GM23338 (cell line): ENCODE measurements at regions not wholly inside any gene's neighbourhood (a gene's known extent, or its start where the extent isn't known, plus 50 kb on each side); places are given as distances from the start of the nearest gene placed in this dataset.

Experiments
- ATAC-seq: fragments of 200-7000 bp; cut with Tn5 transposase; 3 replicates; pipeline ENCODE4 v1.9.1; 2020
- DNase-seq: peaks from one replicate; pipeline ENCODE4 v3.0.0-alpha.2; 2015; ENCODE audit warnings: low spot score
- H2AFZ ChIP-seq: fragments of 200-600 bp; sonication (generic); 2 replicates; pipeline ENCODE4 v1.8.0; 2016; ENCODE audit warnings: antibody characterized with exemption, mild to moderate bottlenecking, moderate library complexity
- H3F3A ChIP-seq: fragments of 200-600 bp; sonication (generic); replicated peaks from 2 replicates; pipeline ENCODE4 v1.8.0; 2017; ENCODE audit warnings: antibody characterized with exemption, mixed run types, low read depth
- H3K27ac ChIP-seq: fragments of 200-600 bp; sonication (generic); 2 replicates; pipeline ENCODE4 v1.6.1; 2016; ENCODE audit warnings: low read depth
- H3K27me3 ChIP-seq: fragments of 200-600 bp; sonication (generic); 2 replicates; pipeline ENCODE4 v1.8.0; 2016; ENCODE audit warnings: mild to moderate bottlenecking, mixed run types, moderate library complexity; ENCODE audit not compliant: insufficient read depth
- H3K36me3 ChIP-seq: fragments of 200-600 bp; sonication (generic); 2 replicates; pipeline ENCODE4 v1.8.0; 2016; ENCODE audit warnings: mild to moderate bottlenecking; ENCODE audit not compliant: insufficient read depth
- H3K4me1 ChIP-seq: fragments of 200-600 bp; sonication (generic); 2 replicates; pipeline ENCODE4 v1.8.0; 2016; ENCODE audit warnings: mild to moderate bottlenecking, moderate library complexity; ENCODE audit not compliant: insufficient read depth
- H3K4me2 ChIP-seq: fragments of 200-600 bp; sonication (generic); 2 replicates; pipeline ENCODE4 v1.7.1; 2017; ENCODE audit warnings: mixed run types
- H3K4me3 ChIP-seq: fragments of 200-600 bp; sonication (generic); 2 replicates; pipeline ENCODE4 v1.6.1; 2016; ENCODE audit warnings: mixed run types
- H3K79me2 ChIP-seq: fragments of 200-600 bp; sonication (generic); replicated peaks from 2 replicates; pipeline ENCODE4 v1.8.0; 2017; ENCODE audit warnings: mild to moderate bottlenecking; ENCODE audit not compliant: insufficient read depth
- H3K9me2 ChIP-seq: fragments of 200-600 bp; sonication (generic); 2 replicates; pipeline ENCODE4 v1.8.0; 2017; ENCODE audit not compliant: insufficient read depth
- H4K20me1 ChIP-seq: fragments of 200-600 bp; sonication (generic); replicated peaks from 2 replicates; pipeline ENCODE4 v1.8.0; 2017; ENCODE audit warnings: mild to moderate bottlenecking; ENCODE audit not compliant: insufficient read depth
- H3K27ac Mint-ChIP-seq: 2 replicates; pipeline ENCODE4 v1.8.0; 2020; ENCODE audit warnings: inconsistent platforms, mild to moderate bottlenecking, moderate library complexity, mixed read lengths
- H3K27me3 Mint-ChIP-seq: 3 replicates; pipeline ENCODE4 v1.8.0; 2022; ENCODE audit warnings: low read depth, mild to moderate bottlenecking, moderate library complexity, mixed read lengths, inconsistent platforms; ENCODE audit not compliant: insufficient read depth, poor library complexity
- H3K36me3 Mint-ChIP-seq: 3 replicates; pipeline ENCODE4 v1.8.0; 2021; ENCODE audit warnings: low read depth, mild to moderate bottlenecking, inconsistent platforms, moderate library complexity, mixed read lengths
- H3K4me1 Mint-ChIP-seq: 3 replicates; pipeline ENCODE4 v1.8.0; 2020; ENCODE audit warnings: mild to moderate bottlenecking, inconsistent platforms, mixed read lengths
- H3K4me3 Mint-ChIP-seq: 3 replicates; pipeline ENCODE4 v1.8.0; 2021; ENCODE audit warnings: moderate library complexity, mild to moderate bottlenecking, inconsistent platforms, mixed read lengths
- H3K9me3 Mint-ChIP-seq: 3 replicates; pipeline ENCODE4 v1.8.0; 2020; ENCODE audit warnings: moderate library complexity, mild to moderate bottlenecking, inconsistent platforms, mixed read lengths
- CREB1 ChIP-seq: fragments of 250-450 bp; sonication (Bioruptor Pico); IDR thresholded peaks from 2 replicates; pipeline ENCODE4 v1.5.0; 2020; ENCODE audit warnings: low read depth, mild to moderate bottlenecking, moderate library complexity
- EZH2 ChIP-seq: fragments of 200-600 bp; sonication (generic); IDR thresholded peaks from one replicate; pipeline ENCODE4 v1.8.0; 2017; ENCODE audit warnings: antibody characterized with exemption, mild to moderate bottlenecking, low read depth; ENCODE audit not compliant: unreplicated experiment
- EZH2phosphoT487 ChIP-seq: fragments of 200-600 bp; sonication (generic); IDR thresholded peaks from one replicate; pipeline ENCODE4 v1.8.1; 2018; ENCODE audit warnings: antibody characterized with exemption; ENCODE audit not compliant: unreplicated experiment
- JUNB ChIP-seq: IDR thresholded peaks from one replicate; pipeline ENCODE4 v1.6.1; 2016; ENCODE audit warnings: antibody characterized with exemption; ENCODE audit not compliant: unreplicated experiment
- NANOG ChIP-seq: IDR thresholded peaks from 2 replicates; pipeline ENCODE4 v1.6.1; 2016; ENCODE audit warnings: antibody characterized with exemption, borderline replicate concordance
- POLR2AphosphoS5 ChIP-seq: IDR thresholded peaks from 2 replicates; pipeline ENCODE4 v1.6.1; 2016; ENCODE audit warnings: antibody characterized with exemption, low read depth
- ZNF114 ChIP-seq: fragments of 250-450 bp; sonication (Bioruptor Pico); IDR thresholded peaks from 2 replicates; pipeline ENCODE4 v1.5.0; 2020; ENCODE audit warnings: mild to moderate bottlenecking, moderate library complexity
- ZNF331 ChIP-seq: fragments of 250-450 bp; sonication (Bioruptor Pico); IDR thresholded peaks from 2 replicates; pipeline ENCODE4 v1.5.0; 2020; ENCODE audit warnings: low read depth, mild to moderate bottlenecking, moderate library complexity
- TF ChIP-seq, protein P1 (sequence below): fragments of 250-450 bp; sonication (Bioruptor Pico); IDR thresholded peaks from 2 replicates; pipeline ENCODE4 v1.5.0; 2020; ENCODE audit warnings: mild to moderate bottlenecking, moderate library complexity
- TF ChIP-seq, protein P2 (sequence below): IDR thresholded peaks from one replicate; pipeline ENCODE4 v1.6.1; 2018; ENCODE audit warnings: antibody characterized with exemption; ENCODE audit not compliant: unreplicated experiment
- TF ChIP-seq, protein P3 (sequence below): IDR thresholded peaks from 2 replicates; pipeline ENCODE4 v1.6.1; 2016; ENCODE audit warnings: antibody characterized with exemption
- TF ChIP-seq, protein P4 (sequence below), 2 experiments: fragments of 200-600 bp in 1 of 2; sonication (generic) in 1 of 2; conservative IDR thresholded peaks; 2 replicates each; pipeline versions ENCODE4 v1.5.1 to v1.6.1; 2016 to 2017; ENCODE audit warnings: antibody characterized with exemption in 2 of 2, low read depth in 2 of 2, mild to moderate bottlenecking in 2 of 2, moderate library complexity in 1 of 2

DNA sequence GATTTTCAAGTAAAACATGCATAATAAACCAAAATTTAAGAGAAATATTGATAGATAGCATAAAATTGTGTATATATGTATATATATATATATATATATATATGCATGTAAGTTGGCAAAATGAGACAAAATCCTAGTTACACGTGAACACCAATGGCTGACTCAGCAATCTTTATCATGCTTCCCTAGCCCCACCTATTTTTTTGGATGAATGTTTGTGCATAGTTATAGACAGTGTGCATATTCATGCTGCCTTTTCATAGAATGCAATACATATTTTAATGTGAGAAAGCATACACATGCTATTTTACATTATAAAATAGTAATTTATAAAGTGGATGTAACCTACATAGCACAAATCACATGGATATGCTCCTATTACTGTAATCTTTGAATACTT, 230.3 kb downstream of the SH2D4B start:
- Histone ChIP-seq H3F3A (no peaks in the 10 kb centered on the region), H3K27me3 (no peaks in the 10 kb centered on the region), H3K4me1 (peaks cover 7% of the 10 kb centered on the region), H4K20me1 (no peaks in the 10 kb centered on the region), H3K27ac (no peak overlapping the region), H3K4me3 (no peak overlapping the region), H3K36me3 (no peaks in the 10 kb centered on the region), H3K79me2 (no peaks in the 10 kb centered on the region), H2AFZ (no peak overlapping the region), H3K9me2 (peaks cover 5% of the 10 kb centered on the region; the same call in 1 of the 2 replicates), H3K4me2 (no peak overlapping the region)
- H3K36me3 Mint-ChIP-seq = no peaks in the 10 kb centered on the region
- H3K4me3 Mint-ChIP-seq = no peak overlapping the region
- H3K4me1 Mint-ChIP-seq = peaks cover 15% of the 10 kb centered on the region
- DNase-seq (no peak), ATAC-seq (no peak)
- peaks cover 2% of the 10 kb centered on the region for H3K27me3 Mint-ChIP-seq
- H3K27ac Mint-ChIP-seq = no peak overlapping the region
- TF ChIP-seq CREB1 (CRISPR knock-in tag) = no peak
- TF ChIP-seq, protein P1, sequence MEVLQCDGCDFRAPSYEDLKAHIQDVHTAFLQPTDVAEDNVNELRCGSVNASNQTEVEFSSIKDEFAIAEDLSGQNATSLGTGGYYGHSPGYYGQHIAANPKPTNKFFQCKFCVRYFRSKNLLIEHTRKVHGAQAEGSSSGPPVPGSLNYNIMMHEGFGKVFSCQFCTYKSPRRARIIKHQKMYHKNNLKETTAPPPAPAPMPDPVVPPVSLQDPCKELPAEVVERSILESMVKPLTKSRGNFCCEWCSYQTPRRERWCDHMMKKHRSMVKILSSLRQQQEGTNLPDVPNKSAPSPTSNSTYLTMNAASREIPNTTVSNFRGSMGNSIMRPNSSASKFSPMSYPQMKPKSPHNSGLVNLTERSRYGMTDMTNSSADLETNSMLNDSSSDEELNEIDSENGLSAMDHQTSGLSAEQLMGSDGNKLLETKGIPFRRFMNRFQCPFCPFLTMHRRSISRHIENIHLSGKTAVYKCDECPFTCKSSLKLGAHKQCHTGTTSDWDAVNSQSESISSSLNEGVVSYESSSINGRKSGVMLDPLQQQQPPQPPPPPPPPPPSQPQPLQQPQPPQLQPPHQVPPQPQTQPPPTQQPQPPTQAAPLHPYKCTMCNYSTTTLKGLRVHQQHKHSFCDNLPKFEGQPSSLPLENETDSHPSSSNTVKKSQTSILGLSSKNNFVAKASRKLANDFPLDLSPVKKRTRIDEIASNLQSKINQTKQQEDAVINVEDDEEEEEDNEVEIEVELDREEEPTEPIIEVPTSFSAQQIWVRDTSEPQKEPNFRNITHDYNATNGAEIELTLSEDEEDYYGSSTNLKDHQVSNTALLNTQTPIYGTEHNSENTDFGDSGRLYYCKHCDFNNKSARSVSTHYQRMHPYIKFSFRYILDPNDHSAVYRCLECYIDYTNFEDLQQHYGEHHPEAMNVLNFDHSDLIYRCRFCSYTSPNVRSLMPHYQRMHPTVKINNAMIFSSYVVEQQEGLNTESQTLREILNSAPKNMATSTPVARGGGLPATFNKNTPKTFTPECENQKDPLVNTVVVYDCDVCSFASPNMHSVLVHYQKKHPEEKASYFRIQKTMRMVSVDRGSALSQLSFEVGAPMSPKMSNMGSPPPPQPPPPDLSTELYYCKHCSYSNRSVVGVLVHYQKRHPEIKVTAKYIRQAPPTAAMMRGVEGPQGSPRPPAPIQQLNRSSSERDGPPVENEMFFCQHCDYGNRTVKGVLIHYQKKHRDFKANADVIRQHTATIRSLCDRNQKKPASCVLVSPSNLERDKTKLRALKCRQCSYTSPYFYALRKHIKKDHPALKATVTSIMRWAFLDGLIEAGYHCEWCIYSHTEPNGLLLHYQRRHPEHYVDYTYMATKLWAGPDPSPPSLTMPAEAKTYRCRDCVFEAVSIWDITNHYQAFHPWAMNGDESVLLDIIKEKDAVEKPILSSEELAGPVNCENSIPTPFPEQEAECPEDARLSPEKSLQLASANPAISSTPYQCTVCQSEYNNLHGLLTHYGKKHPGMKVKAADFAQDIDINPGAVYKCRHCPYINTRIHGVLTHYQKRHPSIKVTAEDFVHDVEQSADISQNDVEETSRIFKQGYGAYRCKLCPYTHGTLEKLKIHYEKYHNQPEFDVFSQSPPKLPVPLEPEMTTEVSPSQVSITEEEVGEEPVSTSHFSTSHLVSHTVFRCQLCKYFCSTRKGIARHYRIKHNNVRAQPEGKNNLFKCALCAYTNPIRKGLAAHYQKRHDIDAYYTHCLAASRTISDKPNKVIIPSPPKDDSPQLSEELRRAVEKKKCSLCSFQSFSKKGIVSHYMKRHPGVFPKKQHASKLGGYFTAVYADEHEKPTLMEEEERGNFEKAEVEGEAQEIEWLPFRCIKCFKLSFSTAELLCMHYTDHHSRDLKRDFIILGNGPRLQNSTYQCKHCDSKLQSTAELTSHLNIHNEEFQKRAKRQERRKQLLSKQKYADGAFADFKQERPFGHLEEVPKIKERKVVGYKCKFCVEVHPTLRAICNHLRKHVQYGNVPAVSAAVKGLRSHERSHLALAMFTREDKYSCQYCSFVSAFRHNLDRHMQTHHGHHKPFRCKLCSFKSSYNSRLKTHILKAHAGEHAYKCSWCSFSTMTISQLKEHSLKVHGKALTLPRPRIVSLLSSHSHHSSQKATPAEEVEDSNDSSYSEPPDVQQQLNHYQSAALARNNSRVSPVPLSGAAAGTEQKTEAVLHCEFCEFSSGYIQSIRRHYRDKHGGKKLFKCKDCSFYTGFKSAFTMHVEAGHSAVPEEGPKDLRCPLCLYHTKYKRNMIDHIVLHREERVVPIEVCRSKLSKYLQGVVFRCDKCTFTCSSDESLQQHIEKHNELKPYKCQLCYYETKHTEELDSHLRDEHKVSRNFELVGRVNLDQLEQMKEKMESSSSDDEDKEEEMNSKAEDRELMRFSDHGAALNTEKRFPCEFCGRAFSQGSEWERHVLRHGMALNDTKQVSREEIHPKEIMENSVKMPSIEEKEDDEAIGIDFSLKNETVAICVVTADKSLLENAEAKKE = no peak
- TF ChIP-seq POLR2AphosphoS5 = no peak
- TF ChIP-seq EZH2phosphoT487 = no peak
- TF ChIP-seq, protein P2, sequence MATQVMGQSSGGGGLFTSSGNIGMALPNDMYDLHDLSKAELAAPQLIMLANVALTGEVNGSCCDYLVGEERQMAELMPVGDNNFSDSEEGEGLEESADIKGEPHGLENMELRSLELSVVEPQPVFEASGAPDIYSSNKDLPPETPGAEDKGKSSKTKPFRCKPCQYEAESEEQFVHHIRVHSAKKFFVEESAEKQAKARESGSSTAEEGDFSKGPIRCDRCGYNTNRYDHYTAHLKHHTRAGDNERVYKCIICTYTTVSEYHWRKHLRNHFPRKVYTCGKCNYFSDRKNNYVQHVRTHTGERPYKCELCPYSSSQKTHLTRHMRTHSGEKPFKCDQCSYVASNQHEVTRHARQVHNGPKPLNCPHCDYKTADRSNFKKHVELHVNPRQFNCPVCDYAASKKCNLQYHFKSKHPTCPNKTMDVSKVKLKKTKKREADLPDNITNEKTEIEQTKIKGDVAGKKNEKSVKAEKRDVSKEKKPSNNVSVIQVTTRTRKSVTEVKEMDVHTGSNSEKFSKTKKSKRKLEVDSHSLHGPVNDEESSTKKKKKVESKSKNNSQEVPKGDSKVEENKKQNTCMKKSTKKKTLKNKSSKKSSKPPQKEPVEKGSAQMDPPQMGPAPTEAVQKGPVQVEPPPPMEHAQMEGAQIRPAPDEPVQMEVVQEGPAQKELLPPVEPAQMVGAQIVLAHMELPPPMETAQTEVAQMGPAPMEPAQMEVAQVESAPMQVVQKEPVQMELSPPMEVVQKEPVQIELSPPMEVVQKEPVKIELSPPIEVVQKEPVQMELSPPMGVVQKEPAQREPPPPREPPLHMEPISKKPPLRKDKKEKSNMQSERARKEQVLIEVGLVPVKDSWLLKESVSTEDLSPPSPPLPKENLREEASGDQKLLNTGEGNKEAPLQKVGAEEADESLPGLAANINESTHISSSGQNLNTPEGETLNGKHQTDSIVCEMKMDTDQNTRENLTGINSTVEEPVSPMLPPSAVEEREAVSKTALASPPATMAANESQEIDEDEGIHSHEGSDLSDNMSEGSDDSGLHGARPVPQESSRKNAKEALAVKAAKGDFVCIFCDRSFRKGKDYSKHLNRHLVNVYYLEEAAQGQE = no peak
- no peak for TF ChIP-seq ZNF331 (CRISPR knock-in tag)
- TF ChIP-seq, protein P3, sequence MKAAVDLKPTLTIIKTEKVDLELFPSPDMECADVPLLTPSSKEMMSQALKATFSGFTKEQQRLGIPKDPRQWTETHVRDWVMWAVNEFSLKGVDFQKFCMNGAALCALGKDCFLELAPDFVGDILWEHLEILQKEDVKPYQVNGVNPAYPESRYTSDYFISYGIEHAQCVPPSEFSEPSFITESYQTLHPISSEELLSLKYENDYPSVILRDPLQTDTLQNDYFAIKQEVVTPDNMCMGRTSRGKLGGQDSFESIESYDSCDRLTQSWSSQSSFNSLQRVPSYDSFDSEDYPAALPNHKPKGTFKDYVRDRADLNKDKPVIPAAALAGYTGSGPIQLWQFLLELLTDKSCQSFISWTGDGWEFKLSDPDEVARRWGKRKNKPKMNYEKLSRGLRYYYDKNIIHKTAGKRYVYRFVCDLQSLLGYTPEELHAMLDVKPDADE = no peak
- TF ChIP-seq, protein P4, sequence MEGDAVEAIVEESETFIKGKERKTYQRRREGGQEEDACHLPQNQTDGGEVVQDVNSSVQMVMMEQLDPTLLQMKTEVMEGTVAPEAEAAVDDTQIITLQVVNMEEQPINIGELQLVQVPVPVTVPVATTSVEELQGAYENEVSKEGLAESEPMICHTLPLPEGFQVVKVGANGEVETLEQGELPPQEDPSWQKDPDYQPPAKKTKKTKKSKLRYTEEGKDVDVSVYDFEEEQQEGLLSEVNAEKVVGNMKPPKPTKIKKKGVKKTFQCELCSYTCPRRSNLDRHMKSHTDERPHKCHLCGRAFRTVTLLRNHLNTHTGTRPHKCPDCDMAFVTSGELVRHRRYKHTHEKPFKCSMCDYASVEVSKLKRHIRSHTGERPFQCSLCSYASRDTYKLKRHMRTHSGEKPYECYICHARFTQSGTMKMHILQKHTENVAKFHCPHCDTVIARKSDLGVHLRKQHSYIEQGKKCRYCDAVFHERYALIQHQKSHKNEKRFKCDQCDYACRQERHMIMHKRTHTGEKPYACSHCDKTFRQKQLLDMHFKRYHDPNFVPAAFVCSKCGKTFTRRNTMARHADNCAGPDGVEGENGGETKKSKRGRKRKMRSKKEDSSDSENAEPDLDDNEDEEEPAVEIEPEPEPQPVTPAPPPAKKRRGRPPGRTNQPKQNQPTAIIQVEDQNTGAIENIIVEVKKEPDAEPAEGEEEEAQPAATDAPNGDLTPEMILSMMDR (conservative IDR thresholded peaks at IDR 0.05; ENCODE audit: low read depth in 2 of 2) = no peak
- TF ChIP-seq EZH2 = no peak
- no peak for TF ChIP-seq ZNF114
- no peak for TF ChIP-seq NANOG
- TF ChIP-seq JUNB = no peak
- no peaks in the 10 kb centered on the region for H3K9me3 Mint-ChIP-seq
